HG02973 (cell line): ENCODE measurements at regions not wholly inside any gene's neighbourhood (a gene's known extent, or its start where the extent isn't known, plus 50 kb on each side); places are given as distances from the start of the nearest gene placed in this dataset.
"Not testable (repeated sequence)": the region's sequence is repeated elsewhere in the genome, so short reads cannot be mapped to it uniquely, and the experiment has no call there.

Source experiments
- ATAC-seq: cut with Tn5 transposase; IDR thresholded peaks from one replicate; pipeline ENCODE4 v1.9.1; 2021; ENCODE audit warnings: moderate library complexity; ENCODE audit not compliant: unreplicated experiment

GRCh38 chr13:59425211-59425741, 738.5 kb downstream of the DIAPH3 start:
- ATAC-seq: no peak

- ATAC-seq: no peak
These were observed 728.7 kb downstream of the DIAPH3 start for GRCh38 chr13:59435024-59435423.

- ATAC-seq: no peak
These were observed 726.0 kb downstream of the DIAPH3 start for GRCh38 chr13:59437544-59438301.

- ATAC-seq: no peak
These were observed 723.8 kb downstream of the DIAPH3 start for GRCh38 chr13:59439776-59440428.

- not testable (repeated sequence) for ATAC-seq
These were observed 722.7 kb downstream of the DIAPH3 start for GRCh38 chr13:59441068-59441467.

- no peak for ATAC-seq
These were observed 722.0 kb downstream of the DIAPH3 start for GRCh38 chr13:59441596-59442280.

- ATAC-seq: no peak
These were observed 721.3 kb downstream of the DIAPH3 start for GRCh38 chr13:59442461-59442860.

- ATAC-seq: no peak
These were observed 720.7 kb downstream of the DIAPH3 start for GRCh38 chr13:59442944-59443486.

- ATAC-seq: no peak
These were observed 719.4 kb downstream of the DIAPH3 start for GRCh38 chr13:59444210-59444857.

GRCh38 chr13:59445812-59446211, 717.9 kb downstream of the DIAPH3 start:
- ATAC-seq: no peak

GRCh38 chr13:59446391-59446790, 717.3 kb downstream of the DIAPH3 start:
- ATAC-seq: no peak

- no peak for ATAC-seq
These were observed 716.7 kb downstream of the DIAPH3 start for GRCh38 chr13:59447031-59447430.

GRCh38 chr13:59447846-59448620, 715.7 kb downstream of the DIAPH3 start:
- no peak for ATAC-seq

- ATAC-seq: no peak
These were observed 714.0 kb downstream of the DIAPH3 start for GRCh38 chr13:59449750-59450149.

GRCh38 chr13:59450229-59450628, 713.5 kb downstream of the DIAPH3 start:
- ATAC-seq: no peak

GRCh38 chr13:59451236-59451635, 712.5 kb downstream of the DIAPH3 start:
- no peak for ATAC-seq

GRCh38 chr13:59452189-59452890, 711.4 kb downstream of the DIAPH3 start:
- no peak for ATAC-seq

GRCh38 chr13:59458908-59459579, 704.7 kb downstream of the DIAPH3 start:
- no peak for ATAC-seq

- no peak for ATAC-seq
These were observed 703.8 kb downstream of the DIAPH3 start for GRCh38 chr13:59459972-59460371.
